Gastrocnemius medialis (tissue), 4 donors: ENCODE measurements at regions not wholly inside any gene's neighbourhood (a gene's known extent, or its start where the extent isn't known, plus 50 kb on each side); places are given as distances from the start of the nearest gene placed in this dataset.

Source experiments
- ATAC-seq, 2 donors: fragments of 150-250 bp; one replicate each; pipeline ENCODE4 v1.9.1; 2016
- DNase-seq, 2 donors: peaks; one replicate each; pipeline ENCODE4 v3.0.0-alpha.2; 2019
- H3K27ac ChIP-seq, 4 donors: fragments of 200-600 bp; sonication (generic); 1 replicate in 1 of 4; 2 replicates in 3 of 4; pipeline ENCODE4 v1.5.1; 2016 to 2018; ENCODE audit warnings: mild to moderate bottlenecking in 2 of 4, moderate library complexity in 1 of 4
- H3K27me3 ChIP-seq, 3 donors: fragments of 200-600 bp; sonication (generic) in 2 of 3; 1 replicate in 1 of 3; 2 replicates in 2 of 3; pipeline versions ENCODE4 v1.5.1 to v1.6.0; 2016 to 2019; ENCODE audit warnings: mild to moderate bottlenecking in 1 of 3, moderate library complexity in 1 of 3
- H3K36me3 ChIP-seq, 2 donors: fragments of 200-600 bp; sonication (generic) in 1 of 2; one replicate each; pipeline ENCODE4 v1.5.1; 2017 to 2018
- H3K4me1 ChIP-seq, 2 donors: fragments of 200-600 bp; sonication (generic) in 1 of 2; one replicate each; pipeline ENCODE4 v1.5.1; 2016 to 2017; ENCODE audit warnings: mild to moderate bottlenecking in 2 of 2
- H3K4me3 ChIP-seq, 4 donors: fragments of 200-600 bp; sonication (generic) in 3 of 4; 1 replicate in 1 of 4; 2 replicates in 3 of 4; pipeline ENCODE4 v1.5.1; 2016 to 2019; ENCODE audit warnings: mild to moderate bottlenecking in 2 of 4
- H3K9me3 ChIP-seq, 3 donors: fragments of 200-600 bp; sonication (generic) in 2 of 3; 1 replicate in 1 of 3; 2 replicates in 2 of 3; pipeline ENCODE4 v1.5.1; 2016 to 2019
- POLR2A ChIP-seq, 2 donors: fragments of 450-650 bp; IDR thresholded peaks; one replicate each; pipeline ENCODE4 v1.6.1; 2017; ENCODE audit warnings: antibody characterized with exemption in 2 of 2, mild to moderate bottlenecking in 2 of 2, moderate library complexity in 2 of 2
- in situ Hi-C, 4 donors: fragments of 200-750 bp; cut with MboI; loops; one replicate each; pipeline versions ENCODE4 v1.15.0 to v1.8.0; 2017; ENCODE audit warnings: low sequenced_read_pairs in 4 of 4
- intact Hi-C: fragments of 100-400 bp; cut with DNase I; formaldehyde crosslinking; loops from one replicate; pipeline ENCODE4 v1.15.1; 2023; ENCODE audit warnings: low total_unique reads
- TF ChIP-seq, protein P1 (sequence below), 5 experiments: fragments of 450-650 bp in 3 of 5; fragments of 200-600 bp in 2 of 5; sonication (generic) in 2 of 5; IDR thresholded peaks in 4 of 5; conservative IDR thresholded peaks in 1 of 5; 1 replicate in 4 of 5; 2 replicates in 1 of 5; pipeline ENCODE4 v1.5.1; 2016 to 2019; ENCODE audit warnings: antibody characterized with exemption in 5 of 5, mild to moderate bottlenecking in 3 of 5, moderate library complexity in 3 of 5

DNA sequence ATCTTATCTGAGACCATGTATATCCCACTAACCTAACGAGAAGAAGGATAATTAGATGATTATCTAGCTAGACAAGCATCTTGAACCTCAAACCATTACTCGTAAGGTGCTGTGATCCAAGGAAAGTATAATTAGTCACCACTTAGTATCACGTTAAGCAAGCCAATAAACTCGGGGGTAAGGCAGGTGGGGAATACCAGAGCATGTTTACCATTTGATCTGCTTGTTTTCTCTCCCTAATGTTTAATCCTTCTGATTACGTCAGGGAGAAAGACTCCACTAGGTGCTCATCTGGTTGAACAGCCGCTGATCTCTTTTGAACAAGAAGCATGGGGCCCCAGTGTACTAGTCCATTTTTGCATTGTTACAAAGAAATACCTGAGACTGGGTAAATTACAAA is 69.9 kb upstream of the SLC1A1 start:
- no peaks in the 10 kb centered on the region for H3K4me1 ChIP-seq
- H3K9me3 ChIP-seq: no peaks in the 10 kb centered on the region
- H3K27me3 ChIP-seq: no peaks in the 10 kb centered on the region
- H3K4me3 ChIP-seq: no peak overlapping the region
- no peak for TF ChIP-seq POLR2A (IDR thresholded peaks at IDR 0.05)
- TF ChIP-seq, protein P1, sequence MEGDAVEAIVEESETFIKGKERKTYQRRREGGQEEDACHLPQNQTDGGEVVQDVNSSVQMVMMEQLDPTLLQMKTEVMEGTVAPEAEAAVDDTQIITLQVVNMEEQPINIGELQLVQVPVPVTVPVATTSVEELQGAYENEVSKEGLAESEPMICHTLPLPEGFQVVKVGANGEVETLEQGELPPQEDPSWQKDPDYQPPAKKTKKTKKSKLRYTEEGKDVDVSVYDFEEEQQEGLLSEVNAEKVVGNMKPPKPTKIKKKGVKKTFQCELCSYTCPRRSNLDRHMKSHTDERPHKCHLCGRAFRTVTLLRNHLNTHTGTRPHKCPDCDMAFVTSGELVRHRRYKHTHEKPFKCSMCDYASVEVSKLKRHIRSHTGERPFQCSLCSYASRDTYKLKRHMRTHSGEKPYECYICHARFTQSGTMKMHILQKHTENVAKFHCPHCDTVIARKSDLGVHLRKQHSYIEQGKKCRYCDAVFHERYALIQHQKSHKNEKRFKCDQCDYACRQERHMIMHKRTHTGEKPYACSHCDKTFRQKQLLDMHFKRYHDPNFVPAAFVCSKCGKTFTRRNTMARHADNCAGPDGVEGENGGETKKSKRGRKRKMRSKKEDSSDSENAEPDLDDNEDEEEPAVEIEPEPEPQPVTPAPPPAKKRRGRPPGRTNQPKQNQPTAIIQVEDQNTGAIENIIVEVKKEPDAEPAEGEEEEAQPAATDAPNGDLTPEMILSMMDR (IDR thresholded peaks at IDR 0.05 in 4 of 5, conservative IDR thresholded peaks at IDR 0.05 in 1 of 5): no peak
- in situ Hi-C loops (no loop called here), intact Hi-C loops (no loop called here)
- H3K36me3 ChIP-seq: no peaks in the 10 kb centered on the region
- ATAC-seq: no peak
- DNase-seq: no peak
- H3K27ac ChIP-seq: no peak overlapping the region

GRCh38 chr9:4417578-4418325 is 72.5 kb upstream of the SLC1A1 start:
- no peak for DNase-seq
- no peak overlapping the region for H3K4me3 ChIP-seq
- intact Hi-C loops: no loop called here
- H3K9me3 ChIP-seq: no peaks in the 10 kb centered on the region
- TF ChIP-seq, protein P1 (IDR thresholded peaks at IDR 0.05 in 4 of 5, conservative IDR thresholded peaks at IDR 0.05 in 1 of 5): no peak
- TF ChIP-seq POLR2A (IDR thresholded peaks at IDR 0.05): no peak
- no peak for ATAC-seq
- H3K27ac ChIP-seq: no peak overlapping the region
- H3K4me1 ChIP-seq: no peaks in the 10 kb centered on the region
- in situ Hi-C loops: no loop called here
- H3K36me3 ChIP-seq: no peaks in the 10 kb centered on the region
- H3K27me3 ChIP-seq: no peaks in the 10 kb centered on the region

DNA sequence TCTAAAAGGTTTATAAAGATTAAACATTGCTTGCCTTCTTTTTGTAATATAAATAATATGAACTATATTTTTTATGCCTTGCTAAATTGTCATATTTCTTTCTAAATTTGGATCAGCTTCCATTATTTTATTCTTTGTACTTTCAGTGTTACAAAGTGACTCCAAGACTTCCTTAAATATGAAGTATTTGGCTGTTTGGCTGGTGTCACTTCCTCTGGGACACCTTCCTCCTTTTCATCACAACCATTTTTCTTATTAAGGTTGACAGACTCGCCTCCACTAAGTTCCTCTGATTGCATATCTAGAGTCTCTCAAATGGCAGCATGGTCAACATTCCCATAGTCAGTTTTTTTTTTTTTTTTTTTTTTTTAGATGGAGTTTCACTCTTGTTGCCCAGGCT is 73.8 kb upstream of the SLC1A1 start:
- intact Hi-C loops (no loop called here), in situ Hi-C loops (no loop called here)

DNA sequence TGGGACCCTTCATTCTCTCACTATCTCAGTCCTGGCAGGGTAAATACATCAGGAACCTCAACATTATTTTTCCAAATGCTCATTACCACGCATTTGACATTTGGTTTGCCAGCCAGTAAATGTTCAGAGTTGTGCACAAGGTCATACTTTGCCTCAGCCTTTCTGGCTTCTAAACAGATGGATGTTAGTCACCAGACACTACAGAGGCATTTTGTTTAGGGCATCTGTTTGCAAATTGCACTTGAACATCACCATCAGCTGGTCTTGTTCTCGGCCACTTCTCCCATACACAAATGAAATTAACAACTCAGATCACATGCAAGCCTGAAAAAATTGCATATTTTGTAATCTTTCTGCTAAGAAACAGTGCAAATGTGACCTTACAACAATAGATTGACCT is 75.0 kb upstream of the SLC1A1 start:
- TF ChIP-seq, protein P1 (IDR thresholded peaks at IDR 0.05 in 4 of 5, conservative IDR thresholded peaks at IDR 0.05 in 1 of 5): no peak
- no peak for TF ChIP-seq POLR2A (IDR thresholded peaks at IDR 0.05)
- in situ Hi-C loops (no loop called here), intact Hi-C loops (no loop called here)
- no peak for DNase-seq
- H3K4me1 ChIP-seq: no peaks in the 10 kb centered on the region
- H3K9me3 ChIP-seq: no peaks in the 10 kb centered on the region
- ATAC-seq: no peak
- no peak overlapping the region for H3K27ac ChIP-seq
- H3K27me3 ChIP-seq: no peaks in the 10 kb centered on the region
- no peak overlapping the region for H3K4me3 ChIP-seq
- H3K36me3 ChIP-seq: no peaks in the 10 kb centered on the region

More for the DNA sequence above, 73.8 kb upstream of the SLC1A1 start:
- no peak overlapping the region for H3K4me3 ChIP-seq
- no peak overlapping the region for H3K27ac ChIP-seq
- no peaks in the 10 kb centered on the region for H3K4me1 ChIP-seq
- no peaks in the 10 kb centered on the region for H3K9me3 ChIP-seq
- no peaks in the 10 kb centered on the region for H3K36me3 ChIP-seq
- TF ChIP-seq POLR2A (IDR thresholded peaks at IDR 0.05): no peak
- TF ChIP-seq, protein P1 (IDR thresholded peaks at IDR 0.05 in 4 of 5, conservative IDR thresholded peaks at IDR 0.05 in 1 of 5): no peak
- ATAC-seq (no peak), DNase-seq (no peak)
- no peaks in the 10 kb centered on the region for H3K27me3 ChIP-seq

DNA sequence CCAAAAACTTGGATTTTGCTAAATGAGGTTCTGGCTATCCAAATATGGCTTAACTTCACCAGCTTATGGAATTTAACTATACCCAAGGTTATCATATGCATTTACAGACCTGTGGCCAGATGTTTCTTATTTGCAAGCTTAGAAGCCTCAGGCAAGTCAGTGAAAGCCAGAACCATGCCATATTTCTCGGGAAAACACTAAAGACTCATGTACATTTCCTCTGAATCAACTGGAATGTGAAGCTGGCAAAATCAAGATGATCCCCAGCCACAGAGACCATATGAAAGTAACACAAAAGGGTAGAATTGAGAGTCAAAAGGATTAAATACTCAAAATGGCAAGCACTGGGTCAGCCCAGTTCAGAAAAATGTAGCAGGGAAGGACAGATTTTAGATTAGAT is 76.4 kb upstream of the SLC1A1 start:
- intact Hi-C loops (no loop called here), in situ Hi-C loops (no loop called here)
- Histone ChIP-seq H3K4me3 (no peak overlapping the region), H3K9me3 (no peaks in the 10 kb centered on the region), H3K27ac (no peak overlapping the region), H3K36me3 (no peaks in the 10 kb centered on the region), H3K4me1 (no peaks in the 10 kb centered on the region), H3K27me3 (no peaks in the 10 kb centered on the region)
- no peak for ATAC-seq
- DNase-seq: no peak
- TF ChIP-seq, protein P1 (IDR thresholded peaks at IDR 0.05 in 4 of 5, conservative IDR thresholded peaks at IDR 0.05 in 1 of 5): no peak
- TF ChIP-seq POLR2A (IDR thresholded peaks at IDR 0.05): no peak
